GM18858 (cell line): ENCODE measurements at regions not wholly inside any gene's neighbourhood (a gene's known extent, or its start where the extent isn't known, plus 50 kb on each side); places are given as distances from the start of the nearest gene placed in this dataset.
A peak's percentile ranks its signal among the peaks of the same experiment; 100 is the strongest.
"Not testable (repeated sequence)": the region's sequence is repeated elsewhere in the genome, so short reads cannot be mapped to it uniquely, and the experiment has no call there.

Experiments used
- ATAC-seq: cut with Tn5 transposase; IDR thresholded peaks from one replicate; pipeline ENCODE4 v1.9.1; 2021; ENCODE audit not compliant: unreplicated experiment

DNA sequence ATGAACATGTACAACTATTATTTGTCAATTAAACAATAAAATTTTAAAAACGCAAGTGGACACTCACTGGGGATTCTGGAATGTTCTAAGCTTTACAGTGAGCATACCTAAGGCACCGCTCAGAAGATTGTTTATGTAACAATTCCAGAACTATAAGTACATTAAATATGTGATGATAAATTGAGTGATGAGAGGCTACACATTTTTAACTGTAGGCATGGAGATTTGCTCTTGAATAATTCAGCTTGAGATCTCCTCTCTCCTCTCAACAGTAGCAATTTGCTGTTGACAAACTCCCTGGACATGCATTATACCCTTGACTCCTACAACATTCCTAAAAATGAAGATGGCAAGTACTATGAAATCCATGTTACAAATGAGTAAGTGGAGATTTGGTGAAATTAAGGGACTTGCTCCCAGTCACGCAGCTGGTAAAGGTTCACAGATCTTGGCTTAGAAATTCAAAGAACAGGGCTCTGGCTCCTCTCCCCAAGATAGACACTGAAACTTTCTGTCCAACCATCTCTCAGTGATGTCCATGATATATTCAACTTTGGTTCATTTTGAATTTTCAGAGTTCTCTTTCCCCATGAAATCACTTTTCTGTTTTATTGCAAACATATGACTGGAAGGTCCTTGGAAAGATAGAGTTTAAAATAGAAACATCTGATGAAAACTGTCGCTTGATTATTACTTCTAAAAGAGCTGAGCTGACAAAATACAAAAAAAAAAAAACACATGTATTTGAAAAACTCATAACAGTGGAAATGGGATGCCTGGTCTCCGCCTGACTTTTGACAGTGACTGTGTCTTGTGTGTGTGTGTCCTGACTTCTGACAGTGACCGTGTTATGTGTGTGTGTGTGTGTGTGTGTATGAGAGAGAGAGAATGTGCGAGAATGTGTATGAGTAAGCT lies 488.3 kb downstream of the TNS3 start:
- ATAC-seq: no peak

- ATAC-seq: no peak
These were observed 489.6 kb downstream of the TNS3 start for GRCh38 chr7:47092336-47092735.

DNA sequence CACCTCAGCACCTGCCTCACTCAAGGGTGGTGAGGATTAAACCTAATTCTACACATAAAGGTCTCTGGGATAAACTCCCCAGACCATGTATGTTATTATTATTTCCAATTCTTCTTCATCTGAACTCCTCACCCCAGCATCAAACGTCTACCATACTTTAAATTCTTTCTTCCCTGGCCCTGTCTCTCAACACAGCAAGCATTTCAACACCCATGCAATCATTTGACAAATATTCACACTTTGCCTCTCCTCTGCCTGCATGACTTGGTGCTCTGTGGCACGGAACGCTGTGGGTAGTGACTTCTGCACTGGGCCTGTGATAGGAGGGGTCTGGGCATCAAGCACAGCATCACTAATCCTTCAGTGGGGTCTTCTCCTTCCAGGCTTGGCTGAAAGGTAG lies 490.8 kb downstream of the TNS3 start:
- no peak for ATAC-seq

DNA sequence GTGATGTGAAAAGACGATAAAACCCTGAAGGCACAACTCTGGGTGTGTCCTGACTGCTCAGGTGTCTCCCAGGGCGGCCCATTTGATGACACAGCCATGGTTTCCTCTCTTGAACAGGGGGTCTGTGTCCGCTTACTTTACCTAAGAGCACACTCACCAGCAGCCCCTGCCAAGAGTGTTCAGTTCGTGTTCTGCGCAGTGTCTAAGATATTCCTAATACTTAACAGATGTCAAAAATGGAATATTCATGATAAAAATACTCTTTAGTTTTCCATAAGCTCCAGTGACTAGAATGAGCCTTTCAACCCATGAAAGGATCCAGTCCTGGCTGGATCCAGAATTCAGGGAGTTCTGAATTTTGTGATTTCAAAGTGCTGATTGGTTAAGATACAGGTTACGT lies 492.4 kb downstream of the TNS3 start:
- ATAC-seq: no peak

DNA sequence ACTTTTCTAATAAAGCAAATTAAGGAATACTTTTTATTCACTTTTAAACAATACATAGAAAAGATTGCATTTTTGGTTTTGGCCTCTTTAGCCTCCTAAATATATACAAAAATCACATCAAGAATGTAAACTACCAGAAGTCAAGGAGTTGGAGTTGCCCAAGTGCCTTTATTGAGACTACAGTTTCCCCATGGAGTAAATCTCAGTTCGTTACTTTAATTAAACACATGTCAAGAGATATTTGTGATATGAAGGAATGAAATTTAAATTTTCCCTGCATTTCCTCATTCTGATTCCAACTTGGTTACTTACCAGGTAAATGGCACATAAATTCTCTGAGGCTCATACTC lies 492.9 kb downstream of the TNS3 start:
- no peak for ATAC-seq

DNA sequence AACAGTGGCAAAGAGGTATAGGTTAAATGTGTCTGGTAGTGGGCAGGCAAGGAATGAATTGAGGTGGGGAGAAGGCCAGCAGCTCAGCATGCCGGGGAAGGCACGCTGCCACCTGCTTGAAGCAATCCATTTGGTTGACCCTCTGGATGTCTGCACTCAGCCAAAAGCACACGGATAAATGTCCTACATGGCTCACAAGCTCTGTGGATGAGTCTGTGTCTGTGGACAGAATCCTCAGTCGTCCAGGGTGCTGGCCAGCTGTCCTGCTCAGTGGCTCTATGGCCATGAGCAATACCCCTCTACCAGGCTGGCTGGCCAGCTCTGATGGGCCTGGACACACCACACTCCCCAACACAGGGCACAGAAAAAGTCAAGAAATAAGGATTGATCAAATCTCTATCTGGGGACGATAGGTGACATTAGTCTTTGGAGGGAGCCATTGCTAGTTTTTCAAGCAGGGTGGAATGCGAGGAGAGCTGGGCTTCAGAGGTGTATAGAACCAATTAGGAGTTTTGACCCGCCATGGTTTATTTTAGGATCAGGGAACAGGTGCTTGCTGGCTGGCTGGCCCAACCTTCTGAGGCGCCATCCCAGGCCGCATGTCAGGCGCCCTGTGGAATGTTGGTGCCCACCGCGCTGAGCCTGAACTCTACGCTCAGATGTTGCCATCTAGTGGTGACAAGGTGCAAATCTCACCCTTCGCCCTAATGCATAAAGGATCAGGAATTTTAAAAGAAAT lies 493.4 kb downstream of the TNS3 start:
- peak; percentile 77 for ATAC-seq

DNA sequence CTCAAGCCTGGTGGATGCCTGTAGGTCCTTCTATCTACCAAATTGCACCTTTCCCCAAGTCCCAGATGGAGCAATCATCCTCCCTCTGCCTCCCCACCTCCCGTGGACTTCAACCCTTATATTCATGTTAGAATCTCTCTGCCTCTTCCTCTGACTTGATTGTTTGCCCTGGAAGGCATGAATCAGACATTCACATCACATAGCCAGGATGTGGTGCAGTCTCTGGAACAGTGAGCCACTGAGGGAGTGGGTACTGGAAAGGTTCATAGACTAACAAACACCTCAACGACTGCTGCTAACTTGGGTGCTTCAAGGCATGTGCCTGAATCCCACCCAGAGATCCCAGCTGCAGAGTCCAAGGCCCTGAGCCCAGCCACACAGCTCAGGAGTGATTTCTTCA lies 494.0 kb downstream of the TNS3 start:
- ATAC-seq: no peak

- no peak for ATAC-seq
These were observed 496.2 kb downstream of the TNS3 start for GRCh38 chr7:47085491-47086275.

DNA sequence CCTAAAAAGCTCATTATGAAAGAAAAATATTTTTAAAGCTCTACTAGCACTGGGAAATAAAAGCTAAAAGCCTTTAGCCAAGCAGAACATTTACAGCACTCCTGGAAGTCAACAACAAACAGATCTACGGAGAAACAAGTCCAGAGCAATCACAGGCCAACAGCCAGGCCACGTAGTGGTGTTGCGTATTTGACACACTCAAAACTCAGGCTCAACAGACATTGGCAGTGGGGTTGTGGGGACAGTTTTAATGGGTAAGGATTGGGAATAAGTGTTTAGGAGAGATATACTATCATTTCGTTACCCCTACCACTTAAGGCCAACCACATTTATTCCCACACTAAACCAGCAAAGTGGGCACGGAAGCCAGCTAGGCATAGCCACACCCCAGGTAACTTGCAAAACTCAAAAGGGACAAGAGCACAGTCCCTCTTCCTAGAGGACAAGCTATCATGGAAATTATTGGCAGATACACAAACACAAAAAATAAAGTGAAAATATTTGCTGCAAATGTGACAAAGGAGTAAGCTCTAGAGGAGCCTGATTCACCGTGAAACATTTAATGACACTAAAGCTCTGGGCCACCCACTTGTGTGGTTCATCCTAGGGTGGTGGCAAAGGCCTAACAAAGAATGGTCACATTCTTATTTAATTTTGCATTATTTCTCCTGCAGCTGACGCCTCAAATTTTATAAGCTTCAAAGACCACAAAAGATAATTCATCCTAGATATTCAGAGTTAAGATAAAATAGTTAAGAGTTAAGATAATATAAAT lies 498.2 kb downstream of the TNS3 start:
- ATAC-seq: no peak

DNA sequence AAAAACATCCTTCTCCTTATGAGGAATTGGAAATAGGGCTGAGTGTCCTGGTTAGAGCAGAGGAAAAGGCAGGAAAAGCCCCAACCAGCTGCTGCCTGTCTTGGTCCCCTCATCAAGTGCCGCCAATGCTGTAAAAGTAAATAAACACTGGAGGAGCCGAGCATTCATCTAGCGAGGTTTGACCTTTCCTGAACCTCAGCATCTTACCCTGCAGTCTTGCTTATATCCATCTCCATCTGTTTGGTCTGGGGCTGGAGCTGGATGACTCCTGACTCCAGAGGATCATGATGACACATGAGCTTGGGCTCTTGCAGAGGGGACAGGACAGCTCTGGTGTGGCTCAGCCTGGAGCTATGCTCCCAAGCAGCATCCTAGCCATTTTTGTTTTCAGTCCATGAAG lies 501.1 kb downstream of the TNS3 start:
- no peak for ATAC-seq

- no peak for ATAC-seq
These were observed 503.7 kb downstream of the TNS3 start for GRCh38 chr7:47078241-47078640.

- ATAC-seq: no peak
These were observed 507.2 kb downstream of the TNS3 start for GRCh38 chr7:47074702-47075153.

- ATAC-seq: no peak
These were observed 508.6 kb downstream of the TNS3 start for GRCh38 chr7:47073284-47073683.

DNA sequence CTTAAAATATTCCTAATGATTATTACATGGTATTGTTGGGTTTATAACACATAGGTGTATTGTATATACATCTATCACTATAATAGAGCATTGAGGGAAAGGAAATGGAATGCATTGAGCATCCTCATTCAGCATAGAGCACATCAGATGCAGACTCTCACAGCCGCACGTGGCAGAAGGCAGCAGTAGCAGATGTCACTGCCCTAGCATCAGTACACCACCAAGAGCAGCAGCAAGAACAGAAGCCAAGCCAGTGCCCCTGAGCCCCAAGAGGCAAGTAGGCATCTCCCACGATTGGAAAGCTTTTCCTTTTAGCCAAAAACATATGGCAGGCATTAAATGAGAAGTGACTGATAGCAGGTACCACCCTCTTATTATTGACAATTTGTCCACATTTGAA lies 510.0 kb downstream of the TNS3 start:
- no peak for ATAC-seq

DNA sequence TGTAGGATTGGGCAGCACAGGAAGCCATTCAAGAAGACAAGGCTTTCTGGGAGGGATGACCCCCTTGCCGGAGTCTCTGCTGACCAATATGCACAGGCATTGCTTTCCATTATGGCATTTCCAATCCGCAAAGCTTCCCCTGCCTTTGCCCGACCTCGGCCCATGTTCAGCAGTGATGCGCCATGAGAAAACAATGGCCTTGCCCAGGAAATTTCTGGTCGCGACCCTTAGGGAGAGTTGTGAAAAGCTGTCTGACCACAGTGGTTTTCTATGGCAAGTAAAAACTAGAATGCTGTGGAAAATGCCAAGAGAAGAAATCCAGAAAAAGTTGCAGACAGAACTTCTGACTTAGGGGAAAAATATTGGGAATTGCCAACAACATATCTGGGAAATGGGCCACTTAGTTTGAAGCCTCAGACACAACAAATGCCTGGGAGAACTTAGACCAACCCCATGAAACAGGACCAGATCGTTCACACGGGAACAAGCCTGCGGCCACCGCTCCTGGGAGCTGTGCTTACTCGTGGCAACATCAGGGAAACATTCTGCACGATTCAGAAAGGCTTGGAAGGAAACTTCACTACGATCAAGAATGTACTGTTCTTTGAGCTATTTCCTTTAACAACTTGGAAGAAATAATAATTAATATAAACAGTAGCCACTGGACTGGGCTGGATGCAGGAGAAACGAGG lies 512.4 kb downstream of the TNS3 start:
- ATAC-seq: no peak

DNA sequence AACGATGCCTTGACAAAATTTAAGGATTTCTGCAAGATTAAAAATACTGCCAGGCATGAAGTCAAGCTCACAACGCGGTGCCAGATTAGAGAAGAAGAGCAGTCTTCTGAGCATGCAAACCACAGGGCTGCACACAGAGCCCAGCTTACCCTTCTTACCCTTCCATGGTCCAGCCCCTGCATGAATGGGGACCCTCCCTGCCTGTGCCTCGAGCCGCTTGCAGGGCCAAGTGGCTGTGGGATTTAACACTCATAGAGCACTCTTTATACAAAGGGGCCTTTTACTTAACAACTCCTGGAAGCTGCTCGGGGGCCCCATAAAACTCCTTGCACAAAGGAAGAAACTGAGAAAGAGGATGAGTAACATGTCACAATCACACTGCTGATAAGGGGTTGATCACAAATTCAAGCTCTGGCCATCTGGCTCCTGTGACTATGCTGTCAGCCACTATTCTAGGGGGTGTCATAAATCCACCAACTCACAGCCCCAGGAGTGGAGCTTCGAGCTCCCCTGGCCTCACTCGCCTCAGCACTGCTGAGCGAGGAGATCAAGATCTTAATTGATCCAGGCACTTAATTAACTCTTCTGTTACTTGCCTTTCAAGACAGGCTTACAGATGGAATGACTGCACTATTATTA lies 514.8 kb downstream of the TNS3 start:
- no peak for ATAC-seq

GRCh38 chr7:47056731-47057130 lies 525.2 kb downstream of the TNS3 start:
- no peak for ATAC-seq

DNA sequence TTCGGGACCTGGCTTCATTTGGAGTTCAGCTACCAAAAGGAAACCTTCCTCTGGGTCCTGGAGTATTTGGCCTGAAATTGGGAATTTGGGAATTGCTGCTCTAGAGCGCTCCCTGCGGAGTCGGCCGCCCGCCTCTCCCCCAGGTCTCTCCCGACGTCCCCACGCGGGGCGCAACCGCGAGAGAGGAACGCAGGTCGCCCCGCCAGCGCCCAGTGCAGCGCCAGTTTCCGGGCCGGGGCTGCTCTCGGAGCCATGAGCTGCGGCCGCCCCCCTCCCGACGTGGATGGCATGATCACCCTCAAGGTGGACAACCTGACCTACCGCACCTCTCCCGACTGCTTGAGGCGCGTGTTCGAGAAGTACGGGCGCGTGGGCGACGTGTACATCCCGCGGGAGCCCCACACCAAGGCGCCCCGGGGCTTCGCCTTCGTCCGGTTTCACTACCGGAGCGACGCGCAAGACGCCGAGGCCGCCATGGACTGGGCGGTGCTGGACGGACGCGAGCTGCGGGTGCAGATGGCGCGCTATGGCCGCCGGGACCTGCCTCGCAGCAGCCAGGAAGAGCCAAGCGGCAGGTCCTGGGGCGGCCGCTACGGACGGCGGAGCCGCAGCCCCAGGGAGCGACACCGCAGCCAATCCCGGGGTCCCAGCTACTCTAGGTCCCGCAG lies 529.2 kb downstream of the TNS3 start:
- ATAC-seq: not testable (repeated sequence)

GRCh38 chr7:47049234-47049774 lies 532.6 kb downstream of the TNS3 start:
- ATAC-seq: no peak
